Hematopoietic multipotent progenitor cell treated with erythropoietin and hydrocortisone succinate and interleukin-3 and kit ligand, for 8 days (in vitro differentiated cells): ENCODE measurements at regions not wholly inside any gene's neighbourhood (a gene's known extent, or its start where the extent isn't known, plus 50 kb on each side); places are given as distances from the start of the nearest gene placed in this dataset.

Experiments
- DNase-seq: peaks from one replicate; pipeline ENCODE4 v3.0.0-alpha.2; 2015

- no peak for DNase-seq
Observed at GRCh38 chr6:12426121-12426520, 136.0 kb downstream of the EDN1 start.

DNA sequence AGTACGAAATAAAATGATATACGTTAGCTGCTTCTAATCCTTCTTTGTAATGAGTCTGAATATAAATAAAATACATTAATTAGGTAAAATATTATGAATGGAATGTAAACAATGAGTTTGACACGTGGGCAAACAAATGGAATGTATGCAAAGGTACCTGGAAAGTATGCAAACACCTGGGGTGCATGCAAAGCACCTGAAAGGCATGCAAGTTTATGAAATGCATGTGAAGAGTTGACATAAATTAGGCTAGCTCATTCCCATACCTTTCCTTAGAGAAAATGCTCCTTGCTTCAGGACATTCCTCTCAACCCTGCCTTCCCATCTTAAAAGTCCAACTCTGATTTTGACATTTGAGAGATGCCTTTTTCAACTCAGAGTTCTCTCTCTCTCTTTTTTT is 140.9 kb downstream of the EDN1 start:
- no peak for DNase-seq

DNA sequence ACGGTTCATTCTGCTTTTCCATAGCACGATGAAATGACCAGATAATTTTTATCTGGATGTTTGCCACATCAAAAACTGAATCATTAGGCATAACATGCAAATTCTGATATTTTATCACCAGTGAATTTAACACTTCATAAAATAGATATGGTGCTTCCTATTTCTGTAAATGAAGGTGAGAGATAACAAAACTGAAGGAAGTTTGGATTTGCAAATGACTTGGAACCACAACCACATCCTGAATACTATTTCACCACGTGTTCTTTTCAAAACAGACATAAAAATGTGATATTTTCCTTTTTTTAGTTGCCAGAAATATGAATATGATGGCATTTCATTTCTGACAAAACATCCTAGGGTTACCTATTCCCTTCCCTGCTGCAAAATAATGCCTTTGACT is 146.1 kb downstream of the EDN1 start:
- DNase-seq: peak; percentile 8

DNA sequence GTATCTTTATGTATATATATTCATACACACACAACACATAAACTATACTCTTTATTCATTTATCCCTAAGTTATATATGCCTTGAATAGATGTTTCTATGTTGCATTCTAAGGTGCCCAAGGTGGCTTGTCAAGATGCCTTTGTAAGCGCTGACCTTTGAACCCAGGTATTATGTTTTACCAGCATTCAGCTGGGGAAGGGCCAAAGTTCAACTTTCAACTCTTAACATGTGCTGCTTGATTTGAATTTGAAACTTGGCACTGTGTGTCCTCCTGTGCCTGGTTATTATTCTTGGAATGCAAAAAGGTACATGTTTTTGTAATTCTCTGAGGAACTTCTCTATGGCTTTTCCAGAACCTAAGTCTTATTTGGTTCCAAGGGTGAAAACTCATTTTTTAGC is 146.5 kb downstream of the EDN1 start:
- no peak for DNase-seq

DNA sequence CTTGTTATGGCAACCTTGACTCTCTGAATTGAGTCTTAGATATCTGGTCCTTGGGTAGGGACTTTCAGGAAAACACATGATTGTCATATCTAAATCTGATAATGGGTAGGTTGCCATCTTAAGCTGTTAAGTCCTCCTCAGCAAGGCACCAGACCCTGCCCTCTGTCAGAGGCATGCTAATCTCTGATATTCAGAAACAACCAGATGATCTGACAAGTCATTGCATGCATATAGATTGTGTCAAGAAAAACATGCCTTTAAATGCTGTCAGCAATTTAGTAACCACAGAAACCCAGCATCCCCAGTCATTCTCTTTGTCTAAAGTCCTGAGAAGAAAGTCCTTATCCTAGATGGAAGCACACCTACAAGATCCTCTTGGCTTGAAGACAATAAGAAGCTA is 149.1 kb downstream of the EDN1 start:
- DNase-seq: no peak

- peak; percentile 42 for DNase-seq
Observed at GRCh38 chr6:12440981-12441380, 150.8 kb downstream of the EDN1 start.

GRCh38 chr6:12442455-12442854 is 152.3 kb downstream of the EDN1 start:
- peak; percentile 73 for DNase-seq

- DNase-seq: no peak
Observed at GRCh38 chr6:12446394-12446793, 156.2 kb downstream of the EDN1 start.

GRCh38 chr6:12449447-12449846 is 159.3 kb downstream of the EDN1 start:
- no peak for DNase-seq

- no peak for DNase-seq
Observed at GRCh38 chr6:12450467-12450866, 160.3 kb downstream of the EDN1 start.

DNA sequence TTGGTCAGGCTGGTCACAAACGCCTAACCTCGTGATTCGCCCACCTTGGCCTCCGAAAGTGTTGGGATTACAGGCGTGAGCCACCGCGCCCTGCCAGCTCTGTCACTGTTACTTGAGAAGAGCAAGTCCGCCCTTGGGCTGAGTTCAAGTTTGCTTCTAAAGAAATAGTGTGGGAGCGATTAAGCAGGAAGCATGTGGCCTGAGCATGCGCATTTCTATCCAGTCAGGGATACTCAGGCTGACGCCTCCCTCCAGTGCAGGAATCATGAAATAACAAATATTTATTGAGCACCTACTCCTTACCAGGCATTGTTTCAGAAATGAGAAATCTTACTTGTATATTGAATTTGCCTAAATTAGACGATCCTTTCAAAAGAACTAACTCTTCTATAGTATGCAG is 166.2 kb downstream of the EDN1 start:
- DNase-seq: no peak

DNA sequence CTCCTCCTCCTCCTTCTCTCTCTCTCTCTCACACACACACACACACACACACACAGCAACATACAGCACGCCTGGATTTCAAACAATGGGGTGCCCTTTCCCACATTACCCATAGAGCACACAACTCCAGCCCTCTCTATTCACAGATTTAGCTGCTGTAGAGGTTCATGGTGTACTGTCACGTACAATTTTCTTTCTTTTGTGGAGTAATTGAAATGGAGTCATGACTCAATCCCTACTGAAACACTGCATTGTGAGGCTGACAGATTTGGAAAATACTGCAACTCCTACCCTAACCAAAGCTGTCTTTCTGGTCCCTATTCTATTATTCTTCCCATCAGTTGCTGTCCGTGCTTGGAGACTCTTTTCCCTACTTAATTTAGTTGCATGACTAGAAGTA is 166.9 kb downstream of the EDN1 start:
- no peak for DNase-seq

DNA sequence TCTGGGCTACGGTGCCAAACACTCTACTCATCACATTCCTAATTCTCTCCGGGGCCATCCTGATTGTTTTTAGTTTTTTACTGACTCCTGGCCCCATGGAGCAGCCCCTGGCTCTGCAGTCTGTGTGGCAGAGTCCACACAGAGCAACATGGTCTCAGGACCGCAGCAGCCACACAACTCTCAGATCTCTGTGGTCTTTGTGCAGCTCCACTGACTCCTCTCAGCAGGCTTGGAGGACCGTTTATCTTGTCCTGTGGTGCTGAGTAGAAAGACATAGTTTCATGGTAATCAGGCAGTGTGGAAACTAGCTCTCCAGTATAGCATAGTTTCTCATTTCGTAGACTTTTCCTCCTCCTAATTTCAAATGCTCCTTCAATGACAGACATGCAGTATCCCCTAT is 168.4 kb downstream of the EDN1 start:
- no peak for DNase-seq

DNA sequence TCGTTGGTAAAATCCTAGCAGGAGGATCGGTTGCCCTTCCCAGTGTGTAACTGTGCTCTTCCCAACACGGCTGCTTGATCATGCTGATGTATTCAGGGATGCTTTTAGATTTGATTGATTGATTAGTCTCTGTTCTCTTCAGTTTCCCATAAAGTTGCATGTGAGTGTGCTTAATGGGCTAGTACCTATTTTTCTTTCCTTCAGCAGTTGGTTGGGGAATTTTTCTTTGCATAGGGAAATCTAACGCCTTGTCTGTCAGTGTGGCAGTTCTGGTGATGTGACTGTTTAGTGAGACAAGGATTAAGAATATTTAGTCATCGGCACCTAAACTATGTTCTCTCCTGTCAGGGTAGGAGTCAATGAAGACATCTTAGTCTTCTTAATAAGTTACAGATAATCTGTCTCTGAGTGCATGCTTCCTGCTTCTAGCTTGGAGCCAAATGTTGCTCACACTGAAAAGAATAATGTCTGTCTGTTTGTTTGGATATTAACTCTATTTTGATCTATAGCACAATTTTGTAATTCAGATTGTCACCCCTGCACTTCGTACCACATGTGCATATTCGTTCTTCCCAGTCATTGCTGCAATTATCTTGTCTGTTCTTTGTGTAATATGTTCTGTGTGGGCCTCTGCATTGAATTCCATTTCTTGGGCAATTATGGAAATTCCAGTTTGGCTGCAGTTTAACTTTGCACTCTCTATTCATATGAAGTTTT is 169.9 kb downstream of the EDN1 start:
- DNase-seq: no peak

GRCh38 chr6:12467706-12468670 is 177.8 kb downstream of the EDN1 start:
- DNase-seq: no peak

DNA sequence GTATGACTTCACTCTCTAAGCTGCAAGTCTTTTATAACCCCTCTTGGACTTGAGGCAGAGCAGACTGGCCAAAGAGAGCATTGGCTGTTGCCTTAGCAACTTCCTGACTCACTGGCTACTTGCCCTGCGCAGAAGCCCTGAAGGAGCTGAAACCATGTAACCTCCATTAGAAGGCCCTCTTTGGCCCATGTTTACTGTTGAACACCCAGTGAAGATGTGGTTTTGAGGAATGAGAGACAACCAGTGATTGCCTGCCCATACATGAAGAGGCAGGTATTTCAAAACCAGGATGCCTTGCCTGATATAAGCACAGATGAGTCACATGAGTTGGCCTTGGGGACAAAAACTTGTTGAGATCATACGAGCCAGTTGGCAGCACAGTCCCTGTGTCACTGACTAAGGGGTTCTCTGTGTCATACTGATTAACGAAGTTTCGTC is 182.5 kb downstream of the EDN1 start:
- DNase-seq: no peak

GRCh38 chr6:12473494-12473893 is 183.3 kb downstream of the EDN1 start:
- no peak for DNase-seq

GRCh38 chr6:12474167-12475140 is 184.3 kb downstream of the EDN1 start:
- DNase-seq: no peak

DNA sequence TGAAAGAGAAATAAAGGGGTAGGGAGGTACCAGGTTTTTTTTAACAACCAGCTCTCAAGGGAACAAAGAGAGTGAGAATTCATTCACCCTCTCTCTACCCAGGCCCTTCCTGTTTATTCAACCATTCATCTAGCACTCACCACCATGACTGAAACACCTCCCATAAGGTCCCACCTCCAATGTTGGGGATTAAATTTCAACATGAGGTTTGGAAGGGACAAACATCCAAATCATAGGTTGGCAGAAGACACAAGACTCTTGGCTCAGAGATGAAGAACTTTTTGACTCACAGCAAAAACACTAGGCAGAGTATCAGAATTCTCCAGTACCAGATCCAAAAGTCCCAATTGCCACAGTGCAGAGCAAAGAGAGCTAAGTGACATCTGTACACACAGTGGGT is 186.3 kb downstream of the EDN1 start:
- no peak for DNase-seq

DNA sequence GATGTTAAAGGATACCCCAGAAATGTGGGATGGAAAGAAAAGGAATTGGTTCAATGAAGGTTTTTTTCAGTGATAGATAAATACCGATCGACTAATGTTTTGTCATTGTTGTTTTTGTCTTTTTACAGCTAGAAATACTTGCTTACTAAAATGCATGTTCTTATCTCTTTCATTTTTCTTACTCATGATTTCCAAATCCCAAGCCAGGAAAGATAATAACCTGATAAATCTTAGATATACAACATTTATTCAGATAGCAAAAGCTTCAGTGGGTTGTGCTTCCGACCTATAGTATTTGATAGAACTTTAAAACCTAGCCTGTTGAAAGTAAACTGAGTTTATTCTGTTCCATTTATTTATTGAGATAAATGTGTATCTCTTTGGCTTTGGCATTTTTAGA is 187.5 kb downstream of the EDN1 start:
- DNase-seq: no peak

GRCh38 chr6:12478921-12479320 is 188.8 kb downstream of the EDN1 start:
- DNase-seq: no peak

GRCh38 chr6:12479451-12479850 is 189.3 kb downstream of the EDN1 start:
- DNase-seq: no peak

- no peak for DNase-seq
Observed at GRCh38 chr6:12479881-12480280, 189.7 kb downstream of the EDN1 start.
